ENCODE measurements at regions not wholly inside any gene's neighbourhood (a gene's known extent, or its start where the extent isn't known, plus 50 kb on each side); places are given as distances from the start of the nearest gene placed in this dataset.

GRCh38 chr9:29969408-29969807, 2396.1 kb upstream of the C9orf72 start:
- TF ChIP-seq CTCF (IDR thresholded peaks at IDR 0.05; ENCODE audit: low read depth, low read length) = no peak

GRCh38 chr9:29969856-29970647, 2396.8 kb upstream of the C9orf72 start:
- no peak for TF ChIP-seq CTCF (IDR thresholded peaks at IDR 0.05; ENCODE audit: low read depth, low read length)
- H3K4me3 ChIP-seq (ENCODE audit: low read depth, low read length) = no peak overlapping the region

More at GRCh38 chr9:29969408-29969807, 2396.1 kb upstream of the C9orf72 start:
- H3K4me3 ChIP-seq (ENCODE audit: low read depth, low read length) = no peak overlapping the region

GRCh38 chr9:29974197-29974596, 2400.9 kb upstream of the C9orf72 start:
- no peak overlapping the region for H3K4me3 ChIP-seq (ENCODE audit: low read depth, low read length)
- TF ChIP-seq CTCF (IDR thresholded peaks at IDR 0.05; ENCODE audit: low read depth, low read length) = no peak

GRCh38 chr9:29976981-29977380, 2403.7 kb upstream of the C9orf72 start:
- no peak for TF ChIP-seq CTCF (IDR thresholded peaks at IDR 0.05; ENCODE audit: low read depth, low read length)
- no peak overlapping the region for H3K4me3 ChIP-seq (ENCODE audit: low read depth, low read length)

- no peak for TF ChIP-seq CTCF (IDR thresholded peaks at IDR 0.05; ENCODE audit: low read depth, low read length)
- no peak overlapping the region for H3K4me3 ChIP-seq (ENCODE audit: low read depth, low read length)
Measured at GRCh38 chr9:29981013-29981412, 2403.4 kb upstream of the ACO1 start.

GRCh38 chr9:29999645-30000044, 2384.8 kb upstream of the ACO1 start:
- TF ChIP-seq CTCF (IDR thresholded peaks at IDR 0.05; ENCODE audit: low read depth, low read length) = no peak
- no peak overlapping the region for H3K4me3 ChIP-seq (ENCODE audit: low read depth, low read length)

- no peak overlapping the region for H3K4me3 ChIP-seq (ENCODE audit: low read depth, low read length)
- TF ChIP-seq CTCF (IDR thresholded peaks at IDR 0.05; ENCODE audit: low read depth, low read length) = no peak
Measured at GRCh38 chr9:30010691-30011090, 2373.8 kb upstream of the ACO1 start.

Measured in WI38 (cell line).